ENCODE measurements at regions not wholly inside any gene's neighbourhood (a gene's known extent, or its start where the extent isn't known, plus 50 kb on each side); places are given as distances from the start of the nearest gene placed in this dataset. TPM values are rescaled to one million over a fixed set of nuclear protein-coding genes. Genes with fewer than 3 reads are reported as not detected.

GRCh38 chr12:24014240-24014639 lies 64.8 kb upstream of the SOX5 start:
- DNase-seq (ENCODE audit: low read depth, low spot score), result no peak
- Mint-ChIP-seq H3K36me3 (ENCODE audit: low read depth) (peaks cover 8% of the 10 kb centered on the region), H3K4me3 (no peak overlapping the region), H3K27ac (ENCODE audit: unreplicated experiment) (peak overlapping the region; percentile 57), H3K27me3 (ENCODE audit: low read depth) (no peaks in the 10 kb centered on the region), H3K9me3 (peaks cover 10% of the 10 kb centered on the region), H3K4me1 (peaks cover 53% of the 10 kb centered on the region)
- no peak for TF ChIP-seq CTCF (conservative IDR thresholded peaks at IDR 0.05)

- Mint-ChIP-seq H3K4me3 (no peak overlapping the region), H3K27ac (ENCODE audit: unreplicated experiment) (no peak overlapping the region), H3K36me3 (ENCODE audit: low read depth) (peaks cover 2% of the 10 kb centered on the region), H3K27me3 (ENCODE audit: low read depth) (no peaks in the 10 kb centered on the region), H3K9me3 (peaks cover 5% of the 10 kb centered on the region), H3K4me1 (peaks cover 51% of the 10 kb centered on the region)
- DNase-seq (ENCODE audit: low read depth, low spot score), result no peak
- no peak for TF ChIP-seq CTCF (conservative IDR thresholded peaks at IDR 0.05)
Measured at GRCh38 chr12:24012528-24012927, 63.1 kb upstream of the SOX5 start.

- H3K9me3 Mint-ChIP-seq, result peaks cover 5% of the 10 kb centered on the region
- H3K4me3 Mint-ChIP-seq, result no peak overlapping the region
- no peak overlapping the region for H3K27ac Mint-ChIP-seq (ENCODE audit: unreplicated experiment)
- no peak for DNase-seq (ENCODE audit: low read depth, low spot score)
- no peak for TF ChIP-seq CTCF (conservative IDR thresholded peaks at IDR 0.05)
- peaks cover 51% of the 10 kb centered on the region for H3K4me1 Mint-ChIP-seq
- no peaks in the 10 kb centered on the region for H3K27me3 Mint-ChIP-seq (ENCODE audit: low read depth)
- H3K36me3 Mint-ChIP-seq (ENCODE audit: low read depth), result peaks cover 2% of the 10 kb centered on the region
Measured at GRCh38 chr12:24011927-24012507, 62.5 kb upstream of the SOX5 start.

GRCh38 chr12:24008166-24008565 lies 58.7 kb upstream of the SOX5 start:
- Mint-ChIP-seq H3K27me3 (ENCODE audit: low read depth) (no peaks in the 10 kb centered on the region), H3K4me1 (peaks cover 17% of the 10 kb centered on the region)

More at GRCh38 chr12:24008166-24008565, 58.7 kb upstream of the SOX5 start:
- DNase-seq (ENCODE audit: low read depth, low spot score), result no peak
- peaks cover 2% of the 10 kb centered on the region for H3K9me3 Mint-ChIP-seq
- no peak for TF ChIP-seq CTCF (conservative IDR thresholded peaks at IDR 0.05)
- H3K36me3 Mint-ChIP-seq (ENCODE audit: low read depth), result peaks cover 2% of the 10 kb centered on the region
- no peak overlapping the region for H3K27ac Mint-ChIP-seq (ENCODE audit: unreplicated experiment)
- no peak overlapping the region for H3K4me3 Mint-ChIP-seq

Small RNAs in the stretch of these regions (microRNA-seq; reads per million reads assigned to microRNA genes)
- not detected for gene MIR920
